ENCODE measurements at regions not wholly inside any gene's neighbourhood (a gene's known extent, or its start where the extent isn't known, plus 50 kb on each side); places are given as distances from the start of the nearest gene placed in this dataset.
"Not testable (repeated sequence)": the region's sequence is repeated elsewhere in the genome, so short reads cannot be mapped to it uniquely, and the experiment has no call there.

GRCh38 chr15:24067733-24068501 lies 380.8 kb upstream of the NDN start:
- no peak for TF ChIP-seq CTCF (conservative IDR thresholded peaks at IDR 0.05; ENCODE audit: low read depth, low read length)
- no peak overlapping the region for H3K4me3 ChIP-seq (ENCODE audit: low read depth, low read length)
- no peak for DNase-seq (ENCODE audit: low read depth)

- H3K4me3 ChIP-seq (ENCODE audit: low read depth, low read length), result no peak overlapping the region
- no peak for TF ChIP-seq CTCF (conservative IDR thresholded peaks at IDR 0.05; ENCODE audit: low read depth, low read length)
- no peak for DNase-seq (ENCODE audit: low read depth)
Measured at GRCh38 chr15:24075420-24076089, 388.4 kb upstream of the NDN start.

- no peak for DNase-seq (ENCODE audit: low read depth)
- no peak overlapping the region for H3K4me3 ChIP-seq (ENCODE audit: low read depth, low read length)
- TF ChIP-seq CTCF (conservative IDR thresholded peaks at IDR 0.05; ENCODE audit: low read depth, low read length), result no peak
Measured at GRCh38 chr15:24076090-24076784, 389.1 kb upstream of the NDN start.

GRCh38 chr15:24078310-24079029 lies 391.4 kb upstream of the NDN start:
- TF ChIP-seq CTCF (conservative IDR thresholded peaks at IDR 0.05; ENCODE audit: low read depth, low read length), result no peak
- no peak for DNase-seq (ENCODE audit: low read depth)
- H3K4me3 ChIP-seq (ENCODE audit: low read depth, low read length), result no peak overlapping the region

- H3K4me3 ChIP-seq (ENCODE audit: low read depth, low read length); DNase-seq (ENCODE audit: low read depth): not testable (repeated sequence)
Measured at GRCh38 chr15:24088941-24089340, 401.8 kb upstream of the NDN start.

- DNase-seq (ENCODE audit: low read depth); H3K4me3 ChIP-seq (ENCODE audit: low read depth, low read length): not testable (repeated sequence)
Measured at GRCh38 chr15:24101503-24101902, 414.4 kb upstream of the NDN start.

GRCh38 chr15:24107524-24107923 lies 420.4 kb upstream of the NDN start:
- DNase-seq (ENCODE audit: low read depth); H3K4me3 ChIP-seq (ENCODE audit: low read depth, low read length): not testable (repeated sequence)

- not testable (repeated sequence) for H3K4me3 ChIP-seq (ENCODE audit: low read depth, low read length); DNase-seq (ENCODE audit: low read depth)
Measured at GRCh38 chr15:24107948-24108347, 420.8 kb upstream of the NDN start.

GRCh38 chr15:24108349-24108748 lies 421.2 kb upstream of the NDN start:
- DNase-seq (ENCODE audit: low read depth), result not testable (repeated sequence)

GRCh38 chr15:24139622-24140021 lies 452.5 kb upstream of the NDN start:
- not testable (repeated sequence) for DNase-seq (ENCODE audit: low read depth); H3K4me3 ChIP-seq (ENCODE audit: low read depth, low read length)

More at GRCh38 chr15:24108349-24108748, 421.2 kb upstream of the NDN start:
- not testable (repeated sequence) for H3K4me3 ChIP-seq (ENCODE audit: low read depth, low read length)

GRCh38 chr15:24145070-24145469 lies 458.0 kb upstream of the NDN start:
- H3K4me3 ChIP-seq (ENCODE audit: low read depth, low read length); DNase-seq (ENCODE audit: low read depth): not testable (repeated sequence)

Data from epithelial cell of proximal tubule (primary cell).